Stimulated activated CD8-positive, alpha-beta memory T cell treated with anti-CD3 and anti-CD28 coated beads, Interleukin-7, amount 100 ng/mL, for 48 hours (primary cell): ENCODE measurements at regions not wholly inside any gene's neighbourhood (a gene's known extent, or its start where the extent isn't known, plus 50 kb on each side); places are given as distances from the start of the nearest gene placed in this dataset.

Source experiments
- DNase-seq, 2 donors: peaks; one replicate each; pipeline ENCODE4 v3.0.0-alpha.2; 2020; ENCODE audit warnings: low read depth in 1 of 2; ENCODE audit errors: extremely low read depth in 1 of 2

GRCh38 chr9:14560194-14560593, 133.0 kb downstream of the ZDHHC21 start:
- DNase-seq = peak in 1 of 2 donors; percentile 7

GRCh38 chr9:14554886-14555285, 138.3 kb downstream of the ZDHHC21 start:
- DNase-seq = no peak

DNA sequence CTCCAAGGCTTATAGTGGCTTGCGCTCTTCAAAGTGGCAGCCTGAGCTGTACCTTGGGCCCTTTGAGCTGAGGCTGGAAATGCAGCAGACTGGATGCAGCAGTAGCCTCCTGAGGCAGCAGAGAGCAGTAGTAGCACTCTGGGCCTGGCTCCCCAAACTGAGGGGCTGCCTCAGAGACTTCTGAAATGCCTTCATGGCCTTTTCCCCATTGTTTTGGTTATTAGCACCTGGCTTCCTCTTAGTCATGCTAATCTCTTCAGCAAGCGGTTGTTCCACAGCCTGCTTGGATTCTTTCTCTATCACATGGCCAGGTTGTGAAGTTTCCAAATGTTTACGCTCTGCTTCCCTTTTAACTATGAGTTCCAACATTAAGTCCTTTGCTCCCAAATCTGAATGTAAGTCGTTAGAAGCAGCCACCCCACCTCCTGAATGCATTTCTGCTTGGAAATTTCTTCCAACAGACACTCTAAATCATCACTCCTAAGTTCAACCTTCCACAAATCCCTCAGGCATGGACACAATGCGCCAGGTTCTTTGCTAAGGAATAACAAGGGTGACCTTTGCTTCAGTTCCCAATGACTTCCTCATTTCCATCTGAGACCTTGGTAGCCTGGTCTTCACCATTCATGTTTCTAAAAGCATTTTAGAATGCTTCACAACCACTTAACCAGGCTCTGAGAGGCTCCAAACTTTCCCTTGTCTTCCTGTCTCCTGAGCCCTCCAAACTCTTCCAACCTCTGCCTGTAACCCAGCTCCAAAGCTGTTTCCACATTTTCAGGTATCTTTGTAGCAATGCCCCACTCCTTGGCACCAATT, 145.8 kb downstream of the ZDHHC21 start:
- DNase-seq = no peak

GRCh38 chr9:14546693-14547092, 146.5 kb downstream of the ZDHHC21 start:
- DNase-seq = no peak

GRCh38 chr9:14542071-14542470, 151.2 kb downstream of the ZDHHC21 start:
- no peak for DNase-seq

DNA sequence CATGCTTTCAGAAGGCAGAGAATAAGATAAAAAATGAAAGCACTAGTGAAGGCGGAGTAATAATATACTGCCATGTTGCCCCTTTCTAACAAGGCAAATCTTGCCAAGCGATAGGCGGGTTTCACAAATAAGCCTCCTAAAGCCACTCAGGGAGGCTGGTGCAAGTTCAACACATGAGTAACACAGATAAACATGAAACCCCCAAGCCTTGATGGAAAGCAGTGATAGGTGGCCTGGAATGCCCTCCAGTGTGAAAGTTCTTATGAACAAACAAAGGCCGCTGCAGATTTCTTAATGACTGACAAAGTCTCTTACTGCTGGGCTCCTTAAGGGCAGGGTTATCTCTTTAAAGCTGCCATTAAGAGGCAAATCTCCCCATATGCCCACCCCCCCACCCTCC, 154.7 kb downstream of the ZDHHC21 start:
- no peak for DNase-seq

- DNase-seq = no peak
These were observed 157.9 kb downstream of the ZDHHC21 start for GRCh38 chr9:14535161-14535955.

DNA sequence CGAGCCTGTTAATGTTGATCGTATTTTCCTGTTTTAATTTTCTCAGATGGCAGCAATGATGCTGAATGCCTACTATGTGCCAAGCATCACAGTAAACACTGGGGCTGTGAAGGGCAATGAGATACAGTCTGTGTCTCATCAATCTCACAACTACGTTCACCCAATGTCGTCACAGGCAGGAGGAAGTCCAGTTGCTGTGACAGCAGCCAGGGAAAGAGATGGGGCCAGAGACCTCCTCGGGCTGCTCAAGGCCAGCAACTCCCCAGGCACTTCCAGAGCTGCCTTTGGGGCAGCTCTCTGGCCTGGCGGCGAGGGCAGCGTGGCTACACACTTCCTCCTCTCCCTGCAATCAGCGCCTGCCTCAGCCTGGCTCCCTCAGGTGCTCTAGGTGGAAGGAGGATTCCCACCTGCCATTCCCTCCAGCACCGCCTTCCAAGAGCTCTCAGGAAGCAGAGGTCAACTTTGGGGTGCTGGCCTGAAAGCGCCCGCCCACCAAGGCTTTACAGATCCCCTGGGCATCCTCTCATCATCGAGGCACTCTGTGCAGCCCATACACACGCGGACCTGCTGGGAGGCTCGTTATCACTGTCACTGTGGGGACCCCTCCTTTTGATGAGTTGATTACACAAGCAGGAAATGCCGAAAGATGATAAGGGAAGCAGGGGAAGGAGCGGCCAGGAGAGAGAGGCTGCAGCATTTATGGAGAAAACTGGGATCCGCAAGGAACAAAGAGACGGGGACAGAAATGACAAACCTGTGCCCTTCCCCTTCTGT, 159.2 kb downstream of the ZDHHC21 start:
- DNase-seq = no peak

DNA sequence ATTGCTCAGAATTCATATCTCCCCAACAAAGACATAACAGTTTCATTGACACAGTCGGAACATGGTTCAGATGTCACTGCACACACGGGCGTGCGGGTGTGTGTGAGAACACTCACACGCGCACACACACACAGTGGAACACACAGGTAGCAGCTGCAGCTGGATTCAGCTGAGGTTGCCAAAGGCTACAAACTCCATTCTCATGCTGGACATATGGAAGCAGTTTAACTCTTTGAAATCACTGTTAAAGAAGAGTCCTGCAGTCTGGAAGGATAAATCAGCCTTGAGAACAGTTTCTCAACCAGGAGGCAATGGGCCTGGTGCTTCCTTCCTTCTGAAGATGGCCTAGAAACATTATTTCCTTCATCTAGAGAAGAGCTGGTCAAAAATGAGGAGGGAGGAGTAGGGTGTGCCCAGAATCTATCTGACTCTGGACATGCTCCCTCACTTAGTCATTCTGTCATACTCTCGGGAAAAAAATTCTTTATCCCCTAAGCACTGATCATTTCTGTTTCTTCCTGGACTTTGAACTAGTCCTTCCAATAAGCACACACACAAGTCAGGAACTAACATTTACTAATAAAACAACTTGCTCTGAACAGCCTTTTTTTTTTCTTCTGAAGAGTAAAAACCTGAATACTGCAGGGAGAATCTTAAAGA, 160.6 kb downstream of the ZDHHC21 start:
- DNase-seq = no peak

GRCh38 chr9:14531341-14532269, 161.6 kb downstream of the ZDHHC21 start:
- DNase-seq = no peak

- DNase-seq = no peak
These were observed 162.4 kb downstream of the ZDHHC21 start for GRCh38 chr9:14530841-14531240.

GRCh38 chr9:14530366-14530765, 162.9 kb downstream of the ZDHHC21 start:
- no peak for DNase-seq

DNA sequence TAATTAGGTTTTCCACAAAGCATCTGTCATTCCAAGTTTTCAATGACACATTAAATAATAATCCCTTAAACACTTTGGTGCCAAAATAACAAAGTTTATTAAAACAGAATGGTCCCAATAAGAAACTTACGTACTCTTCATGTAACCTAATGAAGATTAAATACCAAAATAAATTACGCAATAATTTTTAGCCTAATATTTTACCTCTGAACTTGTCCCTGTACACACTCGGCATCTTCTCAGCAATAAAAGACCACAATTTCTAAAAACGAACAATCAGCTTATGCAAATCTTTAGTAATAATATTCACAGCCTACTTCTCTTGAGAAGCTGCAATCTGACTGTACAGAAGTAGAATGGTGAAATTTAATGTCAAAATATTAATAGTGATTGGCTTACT, 163.6 kb downstream of the ZDHHC21 start:
- DNase-seq = no peak

DNA sequence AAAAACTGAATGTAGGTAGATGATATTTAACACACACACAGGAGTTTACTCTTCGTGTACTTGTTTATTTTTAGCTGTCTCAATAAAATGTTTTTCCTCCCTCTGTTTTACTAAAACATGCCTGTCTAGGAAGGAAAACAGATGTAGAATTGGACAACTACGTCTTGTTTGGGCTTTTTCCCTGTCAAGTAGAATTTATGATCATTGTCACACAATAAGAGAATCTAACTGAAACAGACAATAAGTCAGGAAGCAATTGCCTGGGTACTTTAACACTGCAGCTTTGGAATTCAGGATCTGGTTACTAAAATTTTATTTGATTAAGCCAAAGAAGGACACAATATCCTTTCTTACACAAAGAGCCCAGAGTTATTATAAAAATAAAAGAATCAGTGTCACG, 164.2 kb downstream of the ZDHHC21 start:
- no peak for DNase-seq

- no peak for DNase-seq
These were observed 166.7 kb downstream of the ZDHHC21 start for GRCh38 chr9:14526504-14526903.

GRCh38 chr9:14525856-14526255, 167.4 kb downstream of the ZDHHC21 start:
- no peak for DNase-seq

DNA sequence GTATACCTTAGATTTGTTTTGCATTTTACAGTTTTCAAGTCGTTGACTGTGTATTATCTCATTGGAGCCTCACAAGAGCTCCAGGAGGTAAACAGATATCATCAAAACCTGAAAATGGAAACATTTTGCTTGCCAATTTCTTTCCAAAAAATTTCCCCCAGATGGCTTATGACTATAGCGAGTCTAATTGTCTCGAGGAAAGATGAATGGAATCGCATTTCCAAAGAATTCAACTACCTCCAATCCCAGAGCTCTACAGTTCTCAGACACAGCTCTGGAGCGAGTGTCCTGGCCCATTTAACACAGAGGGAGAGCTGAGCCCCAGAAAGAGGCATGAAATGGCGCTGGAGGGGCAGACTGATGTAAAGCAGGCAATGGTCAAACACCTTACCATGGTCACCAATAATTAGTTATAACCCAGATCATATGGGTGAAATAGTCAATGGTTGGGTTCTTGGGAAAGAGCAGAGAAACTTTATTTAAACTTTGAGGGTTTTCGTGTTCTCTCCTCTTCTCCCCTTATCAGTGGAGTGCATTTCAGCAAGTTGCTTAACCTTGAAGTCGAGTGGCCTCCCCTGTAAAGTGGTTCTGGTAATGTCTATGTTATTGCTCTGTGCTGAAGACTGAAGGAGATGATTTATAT, 168.2 kb downstream of the ZDHHC21 start:
- no peak for DNase-seq

DNA sequence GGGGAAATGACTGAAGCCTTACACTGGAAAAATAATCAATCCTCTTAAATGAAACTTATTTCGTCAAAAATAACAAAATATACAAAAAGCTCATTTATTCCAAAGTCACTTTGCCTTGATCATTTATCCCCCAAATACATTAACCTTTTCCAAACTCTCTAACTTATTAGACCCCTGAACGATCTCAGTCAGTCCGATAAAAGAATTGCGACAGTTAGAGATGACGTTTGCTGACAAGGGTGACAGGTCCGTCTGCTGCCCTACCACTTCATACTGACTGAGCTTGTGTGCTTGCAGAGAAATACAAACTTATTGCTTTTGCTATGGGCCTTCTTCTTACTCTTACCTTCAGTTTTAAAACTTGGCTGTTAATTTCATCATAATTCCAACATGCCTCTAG, 169.7 kb downstream of the ZDHHC21 start:
- DNase-seq = no peak

GRCh38 chr9:14522627-14523379, 170.4 kb downstream of the ZDHHC21 start:
- no peak for DNase-seq
